ENCODE measurements at regions not wholly inside any gene's neighbourhood (a gene's known extent, or its start where the extent isn't known, plus 50 kb on each side); places are given as distances from the start of the nearest gene placed in this dataset.
"Not testable (repeated sequence)": the region's sequence is repeated elsewhere in the genome, so short reads cannot be mapped to it uniquely, and the experiment has no call there.

DNA sequence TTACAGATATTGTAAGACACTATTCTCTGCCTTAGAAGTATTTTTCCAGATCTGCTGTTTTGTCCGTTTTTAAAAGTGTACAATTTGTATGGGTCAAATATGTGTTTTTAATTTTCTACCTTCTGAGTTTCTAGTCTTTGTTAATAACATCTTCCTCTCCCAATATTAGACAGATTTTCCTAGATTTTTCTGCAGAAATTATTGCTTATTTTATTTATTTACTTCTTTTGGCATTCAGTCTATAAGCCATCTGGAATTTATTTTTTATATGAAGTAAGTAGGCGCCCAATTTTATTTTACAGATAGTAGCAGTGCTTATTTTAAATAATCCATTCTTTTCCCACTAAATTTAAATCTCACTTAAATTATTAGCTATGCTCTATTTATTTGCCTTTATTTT is 103.1 kb upstream of the PLEKHG1 start:
- no peak for DNase-seq
- Histone ChIP-seq H3K4me3 (no peak overlapping the region), H3K36me3 (no peaks in the 10 kb centered on the region), H3K27me3 (no peaks in the 10 kb centered on the region), H3K27ac (no peak overlapping the region), H3K9me3 (no peaks in the 10 kb centered on the region), H3K4me1 (peaks cover 0 to 8% (median 0%) of the 10 kb centered on the region in 4 donors)
- WGBS, 5 donors = 90 to 96% (median 93%) methylated on average over 2 of the region's 2 CpGs
- TF ChIP-seq POLR2A (IDR thresholded peaks at IDR 0.05) (no peak), EP300 (IDR thresholded peaks at IDR 0.05) (no peak), POLR2AphosphoS5 (IDR thresholded peaks at IDR 0.05) (no peak)
- TF ChIP-seq, protein P1, sequence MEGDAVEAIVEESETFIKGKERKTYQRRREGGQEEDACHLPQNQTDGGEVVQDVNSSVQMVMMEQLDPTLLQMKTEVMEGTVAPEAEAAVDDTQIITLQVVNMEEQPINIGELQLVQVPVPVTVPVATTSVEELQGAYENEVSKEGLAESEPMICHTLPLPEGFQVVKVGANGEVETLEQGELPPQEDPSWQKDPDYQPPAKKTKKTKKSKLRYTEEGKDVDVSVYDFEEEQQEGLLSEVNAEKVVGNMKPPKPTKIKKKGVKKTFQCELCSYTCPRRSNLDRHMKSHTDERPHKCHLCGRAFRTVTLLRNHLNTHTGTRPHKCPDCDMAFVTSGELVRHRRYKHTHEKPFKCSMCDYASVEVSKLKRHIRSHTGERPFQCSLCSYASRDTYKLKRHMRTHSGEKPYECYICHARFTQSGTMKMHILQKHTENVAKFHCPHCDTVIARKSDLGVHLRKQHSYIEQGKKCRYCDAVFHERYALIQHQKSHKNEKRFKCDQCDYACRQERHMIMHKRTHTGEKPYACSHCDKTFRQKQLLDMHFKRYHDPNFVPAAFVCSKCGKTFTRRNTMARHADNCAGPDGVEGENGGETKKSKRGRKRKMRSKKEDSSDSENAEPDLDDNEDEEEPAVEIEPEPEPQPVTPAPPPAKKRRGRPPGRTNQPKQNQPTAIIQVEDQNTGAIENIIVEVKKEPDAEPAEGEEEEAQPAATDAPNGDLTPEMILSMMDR (IDR thresholded peaks at IDR 0.05) = no peak
- intact Hi-C loops (cut with DNase I; ENCODE audit: low total_unique reads) = no loop called here

GRCh38 chr6:150499882-150500312 is 99.8 kb upstream of the PLEKHG1 start:
- H3K36me3 ChIP-seq = no peaks in the 10 kb centered on the region
- DNase-seq = peak in 1 of 2 donors; percentile 48
- 67 to 81% (median 79%) methylated on average over 3 of the region's 3 CpGs for WGBS, 5 donors
- intact Hi-C loops (cut with DNase I; ENCODE audit: low total_unique reads) = no loop called here
- no peaks in the 10 kb centered on the region for H3K9me3 ChIP-seq
- TF ChIP-seq, protein P1 (IDR thresholded peaks at IDR 0.05) = no peak
- no peak for TF ChIP-seq POLR2A (IDR thresholded peaks at IDR 0.05)
- TF ChIP-seq EP300 (IDR thresholded peaks at IDR 0.05) = no peak
- TF ChIP-seq POLR2AphosphoS5 (IDR thresholded peaks at IDR 0.05) = no peak
- no peak overlapping the region for H3K4me3 ChIP-seq
- no peaks in the 10 kb centered on the region for H3K4me1 ChIP-seq
- H3K27me3 ChIP-seq = no peaks in the 10 kb centered on the region
- H3K27ac ChIP-seq = no peak overlapping the region

GRCh38 chr6:150500568-150500967 is 99.1 kb upstream of the PLEKHG1 start:
- H3K27me3 ChIP-seq; H3K27ac ChIP-seq; H3K4me3 ChIP-seq; H3K9me3 ChIP-seq; intact Hi-C loops (cut with DNase I; ENCODE audit: low total_unique reads); H3K4me1 ChIP-seq; H3K36me3 ChIP-seq; DNase-seq: not testable (repeated sequence)
- 47 to 93% (median 90%) methylated on average over 2 of the region's 2 CpGs for WGBS, 5 donors

DNA sequence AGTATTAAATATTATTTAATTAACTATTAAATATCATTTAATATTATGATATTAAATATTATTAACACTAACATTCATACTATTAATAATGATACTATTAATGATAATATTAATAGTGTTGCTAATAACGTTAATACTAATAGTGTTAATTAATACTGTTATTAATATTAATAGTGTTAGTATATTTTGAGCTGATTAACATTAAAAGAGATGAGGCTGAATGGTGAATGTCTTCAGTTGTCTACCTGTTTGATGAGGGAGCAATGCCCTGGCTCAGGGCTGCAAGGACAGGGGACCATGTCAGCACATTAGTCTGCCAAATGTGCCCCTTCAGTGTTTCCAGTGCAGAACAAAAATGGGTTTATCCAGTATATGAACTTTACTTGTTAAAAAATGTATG is 96.6 kb upstream of the PLEKHG1 start:
- TF ChIP-seq, protein P1 (IDR thresholded peaks at IDR 0.05) = no peak
- TF ChIP-seq EP300 (IDR thresholded peaks at IDR 0.05) (no peak), POLR2A (IDR thresholded peaks at IDR 0.05) (no peak), POLR2AphosphoS5 (IDR thresholded peaks at IDR 0.05) (no peak)
- Histone ChIP-seq H3K27me3 (no peaks in the 10 kb centered on the region), H3K36me3 (no peaks in the 10 kb centered on the region), H3K4me3 (no peak overlapping the region), H3K4me1 (no peaks in the 10 kb centered on the region), H3K27ac (no peak overlapping the region), H3K9me3 (no peaks in the 10 kb centered on the region)
- intact Hi-C loops (cut with DNase I; ENCODE audit: low total_unique reads) = no loop called here
- DNase-seq = no peak
- WGBS, 5 donors = 89 to 100% (median 96%) methylated on average over 1 of the region's 1 CpG

GRCh38 chr6:150503586-150504339 is 95.9 kb upstream of the PLEKHG1 start:
- H3K27ac ChIP-seq = no peak overlapping the region
- no peaks in the 10 kb centered on the region for H3K4me1 ChIP-seq
- DNase-seq = no peak
- no peaks in the 10 kb centered on the region for H3K36me3 ChIP-seq
- no peak overlapping the region for H3K4me3 ChIP-seq
- H3K27me3 ChIP-seq = no peaks in the 10 kb centered on the region
- intact Hi-C loops (cut with DNase I; ENCODE audit: low total_unique reads) = no loop called here
- H3K9me3 ChIP-seq = no peaks in the 10 kb centered on the region
- 88 to 92% (median 90%) methylated on average over 7 of the region's 7 CpGs for WGBS, 5 donors
- TF ChIP-seq, protein P1 (IDR thresholded peaks at IDR 0.05) = no peak
- no peak for TF ChIP-seq POLR2AphosphoS5 (IDR thresholded peaks at IDR 0.05)
- no peak for TF ChIP-seq POLR2A (IDR thresholded peaks at IDR 0.05)
- TF ChIP-seq EP300 (IDR thresholded peaks at IDR 0.05) = no peak

DNA sequence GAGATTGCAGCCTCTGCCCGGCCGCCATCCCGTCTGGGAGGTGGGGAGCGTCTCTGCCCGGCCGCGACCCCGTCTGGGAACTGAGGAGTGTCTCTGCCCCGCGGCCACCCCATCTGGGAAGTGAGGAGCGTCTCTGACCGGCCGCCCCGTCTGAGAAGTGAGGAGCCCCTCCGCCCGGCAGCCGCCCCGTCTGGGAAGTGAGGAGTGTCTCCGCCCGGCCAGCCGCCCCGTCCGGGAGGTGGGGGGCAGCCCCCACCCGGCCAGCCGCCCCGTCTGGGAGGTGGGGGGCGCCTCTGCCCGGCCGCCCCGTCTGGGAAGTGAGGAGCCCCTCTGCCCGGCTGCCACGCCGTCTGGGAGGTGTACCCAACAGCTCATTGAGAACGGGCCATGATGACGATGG is 92.3 kb upstream of the PLEKHG1 start:
- DNase-seq; intact Hi-C loops (cut with DNase I; ENCODE audit: low total_unique reads); H3K4me3 ChIP-seq; H3K27ac ChIP-seq; H3K4me1 ChIP-seq; H3K36me3 ChIP-seq; H3K9me3 ChIP-seq; H3K27me3 ChIP-seq: not testable (repeated sequence)
- WGBS, 5 donors = 91 to 98% (median 95%) methylated on average over 11 to 35 of the region's 35 CpGs

All from stomach (tissue), 8 donors.